Neural progenitor cell (in vitro differentiated cells): ENCODE measurements at regions not wholly inside any gene's neighbourhood (a gene's known extent, or its start where the extent isn't known, plus 50 kb on each side); places are given as distances from the start of the nearest gene placed in this dataset.

ENCODE experiments used
- DNase-seq: peaks from one replicate; pipeline ENCODE4 v3.0.0-alpha.2; 2016; ENCODE audit warnings: low spot score
- H2AFZ ChIP-seq: fragments of 200-600 bp; sonication (generic); replicated peaks from 2 replicates; pipeline ENCODE4 v1.6.1; 2016; ENCODE audit warnings: antibody characterized with exemption
- H3F3A ChIP-seq: fragments of 200-600 bp; sonication (generic); 2 replicates; pipeline ENCODE4 v1.6.1; 2016; ENCODE audit warnings: antibody characterized with exemption, low read depth
- H3K27ac ChIP-seq: fragments of 200-600 bp; sonication (generic); 2 replicates; pipeline ENCODE4 v1.5.1; 2016; ENCODE audit warnings: mild to moderate bottlenecking
- H3K27me3 ChIP-seq: fragments of 200-600 bp; sonication (generic); 2 replicates; pipeline ENCODE4 v1.6.1; 2016; ENCODE audit warnings: mild to moderate bottlenecking, moderate library complexity
- H3K36me3 ChIP-seq: fragments of 200-600 bp; sonication (generic); 2 replicates; pipeline ENCODE4 v1.5.1; 2016
- H3K4me1 ChIP-seq: fragments of 200-600 bp; sonication (generic); 2 replicates; pipeline ENCODE4 v1.6.1; 2016; ENCODE audit warnings: mixed run types
- H3K4me2 ChIP-seq: fragments of 200-600 bp; sonication (generic); 2 replicates; pipeline ENCODE4 v1.6.1; 2016
- H3K4me3 ChIP-seq: fragments of 200-600 bp; sonication (generic); 2 replicates; pipeline ENCODE4 v1.5.1; 2016
- H3K79me2 ChIP-seq: fragments of 200-600 bp; sonication (generic); 2 replicates; pipeline ENCODE4 v1.6.1; 2016; ENCODE audit warnings: low read depth
- H3K9ac ChIP-seq: fragments of 200-600 bp; sonication (generic); 2 replicates; pipeline ENCODE4 v1.6.1; 2016
- H3K9me3 ChIP-seq: fragments of 200-600 bp; sonication (generic); 2 replicates; pipeline ENCODE4 v1.5.1; 2016; ENCODE audit warnings: low read depth
- H4K20me1 ChIP-seq: fragments of 200-600 bp; sonication (generic); 2 replicates; pipeline ENCODE4 v1.6.1; 2016; ENCODE audit warnings: low read depth
- H3K27ac Mint-ChIP-seq: 3 replicates; pipeline ENCODE4 v1.8.0; 2021; ENCODE audit warnings: mixed read lengths
- H3K27me3 Mint-ChIP-seq: 2 replicates; pipeline ENCODE4 v1.8.0; 2022; ENCODE audit warnings: low read depth, mild to moderate bottlenecking, inconsistent platforms, moderate library complexity, mixed read lengths; ENCODE audit not compliant: insufficient read depth
- H3K36me3 Mint-ChIP-seq: 3 replicates; pipeline ENCODE4 v1.8.0; 2021; ENCODE audit warnings: mixed read lengths
- H3K4me1 Mint-ChIP-seq: 3 replicates; pipeline ENCODE4 v1.8.0; 2021; ENCODE audit warnings: mixed read lengths
- H3K4me3 Mint-ChIP-seq: 3 replicates; pipeline ENCODE4 v1.8.0; 2021; ENCODE audit warnings: mild to moderate bottlenecking, moderate library complexity, mixed read lengths
- H3K9me3 Mint-ChIP-seq: 3 replicates; pipeline ENCODE4 v1.8.0; 2020; ENCODE audit warnings: mixed read lengths
- EZH2 ChIP-seq: fragments of 200-600 bp; sonication (generic); IDR thresholded peaks from 2 replicates; pipeline ENCODE4 v1.6.1; 2017; ENCODE audit warnings: antibody characterized with exemption, mild to moderate bottlenecking, moderate library complexity
- EZH2phosphoT487 ChIP-seq: fragments of 200-600 bp; sonication (generic); IDR thresholded peaks from 2 replicates; pipeline ENCODE4 v1.6.1; 2017; ENCODE audit warnings: antibody characterized with exemption
- TF ChIP-seq, protein P1 (sequence below): fragments of 200-600 bp; sonication (generic); IDR thresholded peaks from 2 replicates; pipeline ENCODE4 v1.5.1; 2017; ENCODE audit warnings: antibody characterized with exemption, mild to moderate bottlenecking

DNA sequence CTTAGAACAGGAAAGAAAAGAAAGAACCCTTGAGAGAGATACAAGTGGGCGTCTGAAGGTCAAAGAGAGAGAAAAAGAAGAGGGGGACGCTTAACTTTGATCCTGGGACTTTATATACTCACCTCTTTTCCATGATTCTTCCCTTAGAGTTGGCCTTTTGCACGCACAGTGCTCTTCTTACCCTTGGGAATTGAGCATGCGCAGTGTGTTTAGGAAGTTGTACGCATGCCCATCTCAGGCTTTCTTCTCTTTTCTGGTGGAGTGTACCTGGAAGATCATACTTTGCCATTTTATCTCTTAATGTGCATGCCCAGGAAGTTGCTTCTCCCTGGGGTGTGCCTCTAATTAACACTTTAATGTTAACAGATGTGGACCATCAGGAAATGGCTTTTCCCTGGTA, 229.6 kb upstream of the ANO3 start:
- no peak overlapping the region for H3K27ac Mint-ChIP-seq

DNA sequence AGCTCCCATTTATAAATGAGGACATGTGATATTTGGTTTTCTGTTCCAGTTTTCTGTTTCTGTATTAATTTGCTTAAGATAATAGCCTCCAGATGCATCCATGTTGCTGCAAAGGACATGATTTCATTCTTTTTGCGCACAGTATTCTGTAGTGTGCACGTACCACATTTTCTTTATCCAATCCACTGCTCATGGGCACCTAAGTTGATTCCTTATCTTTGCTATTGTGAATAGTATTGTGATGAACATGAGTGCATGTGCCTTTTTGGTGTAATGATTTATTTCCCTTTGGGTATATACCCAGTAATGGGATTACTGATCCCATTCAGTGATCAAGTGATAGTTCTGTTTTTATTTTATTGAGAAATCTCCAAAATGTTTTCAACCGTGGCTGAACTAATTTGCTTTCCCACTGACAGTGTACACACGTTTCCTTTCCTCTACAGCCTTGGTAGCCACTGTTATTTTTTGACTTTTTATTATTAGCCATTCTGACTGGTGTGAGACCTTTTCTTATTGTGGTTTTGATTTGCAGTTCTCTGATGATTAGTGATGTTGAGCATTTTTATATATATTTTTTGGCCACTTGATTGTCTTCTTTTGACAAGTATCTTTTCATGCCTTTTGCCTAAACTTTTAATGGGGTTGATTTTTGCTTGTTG, 226.0 kb upstream of the ANO3 start:
- DNase-seq, result no peak
- Histone ChIP-seq H3K4me3 (no peak overlapping the region), H2AFZ (no peak overlapping the region), H3K27me3 (no peaks in the 10 kb centered on the region), H3K9ac (no peak overlapping the region), H3K9me3 (no peaks in the 10 kb centered on the region), H3K27ac (no peak overlapping the region), H3K4me1 (peaks cover 2% of the 10 kb centered on the region), H3K79me2 (no peaks in the 10 kb centered on the region), H4K20me1 (no peaks in the 10 kb centered on the region), H3K4me2 (no peak overlapping the region), H3K36me3 (no peaks in the 10 kb centered on the region), H3F3A (no peaks in the 10 kb centered on the region)
- H3K36me3 Mint-ChIP-seq, result no peaks in the 10 kb centered on the region
- TF ChIP-seq EZH2phosphoT487 (no peak), EZH2 (no peak)
- TF ChIP-seq, protein P1, sequence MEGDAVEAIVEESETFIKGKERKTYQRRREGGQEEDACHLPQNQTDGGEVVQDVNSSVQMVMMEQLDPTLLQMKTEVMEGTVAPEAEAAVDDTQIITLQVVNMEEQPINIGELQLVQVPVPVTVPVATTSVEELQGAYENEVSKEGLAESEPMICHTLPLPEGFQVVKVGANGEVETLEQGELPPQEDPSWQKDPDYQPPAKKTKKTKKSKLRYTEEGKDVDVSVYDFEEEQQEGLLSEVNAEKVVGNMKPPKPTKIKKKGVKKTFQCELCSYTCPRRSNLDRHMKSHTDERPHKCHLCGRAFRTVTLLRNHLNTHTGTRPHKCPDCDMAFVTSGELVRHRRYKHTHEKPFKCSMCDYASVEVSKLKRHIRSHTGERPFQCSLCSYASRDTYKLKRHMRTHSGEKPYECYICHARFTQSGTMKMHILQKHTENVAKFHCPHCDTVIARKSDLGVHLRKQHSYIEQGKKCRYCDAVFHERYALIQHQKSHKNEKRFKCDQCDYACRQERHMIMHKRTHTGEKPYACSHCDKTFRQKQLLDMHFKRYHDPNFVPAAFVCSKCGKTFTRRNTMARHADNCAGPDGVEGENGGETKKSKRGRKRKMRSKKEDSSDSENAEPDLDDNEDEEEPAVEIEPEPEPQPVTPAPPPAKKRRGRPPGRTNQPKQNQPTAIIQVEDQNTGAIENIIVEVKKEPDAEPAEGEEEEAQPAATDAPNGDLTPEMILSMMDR, result no peak
- H3K4me3 Mint-ChIP-seq, result no peak overlapping the region
- H3K27ac Mint-ChIP-seq, result no peak overlapping the region
- peaks cover 5% of the 10 kb centered on the region for H3K4me1 Mint-ChIP-seq
- no peaks in the 10 kb centered on the region for H3K9me3 Mint-ChIP-seq
- no peaks in the 10 kb centered on the region for H3K27me3 Mint-ChIP-seq

More for the DNA sequence above, 229.6 kb upstream of the ANO3 start:
- H3F3A ChIP-seq, result no peaks in the 10 kb centered on the region
- DNase-seq, result no peak
- no peaks in the 10 kb centered on the region for H3K79me2 ChIP-seq
- H3K36me3 ChIP-seq, result no peaks in the 10 kb centered on the region
- Mint-ChIP-seq H3K36me3 (no peaks in the 10 kb centered on the region), H3K4me1 (no peaks in the 10 kb centered on the region), H3K27me3 (no peaks in the 10 kb centered on the region), H3K4me3 (no peak overlapping the region), H3K9me3 (no peaks in the 10 kb centered on the region)
- no peak overlapping the region for H3K4me2 ChIP-seq
- H3K4me1 ChIP-seq, result peaks cover 11% of the 10 kb centered on the region
- TF ChIP-seq EZH2, result no peak
- TF ChIP-seq EZH2phosphoT487, result no peak
- H2AFZ ChIP-seq, result no peak overlapping the region
- no peaks in the 10 kb centered on the region for H3K27me3 ChIP-seq
- H3K9ac ChIP-seq, result no peak overlapping the region
- H4K20me1 ChIP-seq, result no peaks in the 10 kb centered on the region
- H3K27ac ChIP-seq, result no peak overlapping the region
- no peaks in the 10 kb centered on the region for H3K9me3 ChIP-seq
- no peak overlapping the region for H3K4me3 ChIP-seq

DNA sequence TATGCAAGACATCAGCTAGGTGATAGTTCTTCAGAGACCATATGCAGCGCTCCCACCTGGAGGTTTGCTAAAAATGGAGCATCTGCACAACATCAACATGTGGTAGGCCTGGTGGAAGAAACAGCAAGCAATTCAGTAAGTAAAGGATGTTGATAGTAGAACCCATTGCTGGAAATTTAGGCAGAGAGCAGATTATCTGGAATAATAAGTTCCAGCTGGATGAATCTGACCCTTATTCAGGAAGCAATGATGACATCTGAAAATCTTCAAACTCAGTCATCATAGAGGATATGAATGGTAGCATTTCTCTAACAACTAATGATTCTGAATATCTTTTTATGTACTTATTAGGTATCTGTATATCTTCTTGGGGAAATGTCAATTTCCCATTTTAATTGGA, 225.2 kb upstream of the ANO3 start:
- TF ChIP-seq, protein P1, result no peak
- TF ChIP-seq EZH2phosphoT487 (no peak), EZH2 (no peak)
- H3K36me3 ChIP-seq, result no peaks in the 10 kb centered on the region
- no peak overlapping the region for H3K27ac ChIP-seq
- no peaks in the 10 kb centered on the region for H3K9me3 Mint-ChIP-seq
- no peak overlapping the region for H3K4me3 ChIP-seq
- H3K27me3 Mint-ChIP-seq, result no peaks in the 10 kb centered on the region
- H3K4me3 Mint-ChIP-seq, result no peak overlapping the region
- H3K27ac Mint-ChIP-seq, result no peak overlapping the region
- DNase-seq, result no peak
- H3K36me3 Mint-ChIP-seq, result no peaks in the 10 kb centered on the region
- no peak overlapping the region for H3K4me2 ChIP-seq
- H3K4me1 ChIP-seq, result peaks cover 2% of the 10 kb centered on the region
- H3K4me1 Mint-ChIP-seq, result peaks cover 5% of the 10 kb centered on the region
- no peaks in the 10 kb centered on the region for H4K20me1 ChIP-seq
- no peaks in the 10 kb centered on the region for H3K79me2 ChIP-seq
- H3F3A ChIP-seq, result no peaks in the 10 kb centered on the region
- H3K9me3 ChIP-seq, result no peaks in the 10 kb centered on the region
- H3K9ac ChIP-seq, result no peak overlapping the region
- no peaks in the 10 kb centered on the region for H3K27me3 ChIP-seq
- no peak overlapping the region for H2AFZ ChIP-seq

DNA sequence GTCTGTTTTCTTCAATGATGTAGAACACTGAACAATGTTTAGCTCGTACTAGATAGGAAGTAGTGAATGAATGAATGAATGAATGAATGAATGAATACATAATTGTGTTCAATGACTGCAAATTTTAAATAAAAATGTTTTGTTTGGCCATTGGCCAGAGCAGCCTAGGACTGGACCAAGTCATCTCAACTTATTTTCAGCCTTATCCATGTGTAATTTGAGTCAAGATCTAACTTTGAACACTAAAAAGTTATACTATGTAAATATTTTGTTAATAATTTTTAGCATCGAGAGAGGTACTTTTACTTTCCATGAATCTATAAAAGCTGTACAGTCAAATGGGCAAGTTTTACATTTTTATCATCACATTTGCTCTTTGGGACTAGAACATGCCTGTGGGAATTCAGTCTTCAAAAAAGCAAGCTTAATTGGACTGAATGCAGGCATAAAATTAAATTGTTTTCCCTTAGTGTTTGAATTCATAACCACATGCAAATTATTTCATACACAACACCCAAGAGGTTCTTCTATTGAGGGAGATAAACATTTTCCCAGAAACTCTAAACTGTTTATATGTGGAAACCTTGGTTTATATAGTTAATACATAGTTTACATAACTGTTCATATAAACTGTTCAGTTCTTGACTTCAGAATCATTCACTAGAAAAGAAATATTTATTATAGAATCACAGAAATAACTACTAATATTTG, 222.1 kb upstream of the ANO3 start:
- Histone ChIP-seq H3K4me3 (no peak overlapping the region), H2AFZ (no peak overlapping the region), H3K9ac (no peak overlapping the region), H3K9me3 (no peaks in the 10 kb centered on the region), H4K20me1 (no peaks in the 10 kb centered on the region), H3K27me3 (no peaks in the 10 kb centered on the region), H3K4me1 (peaks cover 2% of the 10 kb centered on the region), H3K27ac (no peak overlapping the region), H3K4me2 (no peak overlapping the region), H3K79me2 (no peaks in the 10 kb centered on the region), H3F3A (no peaks in the 10 kb centered on the region), H3K36me3 (no peaks in the 10 kb centered on the region)
- DNase-seq, result no peak
- TF ChIP-seq EZH2phosphoT487 (no peak), EZH2 (no peak)
- TF ChIP-seq, protein P1, result no peak
- H3K36me3 Mint-ChIP-seq, result peaks cover 1% of the 10 kb centered on the region
- H3K4me1 Mint-ChIP-seq, result peaks cover 5% of the 10 kb centered on the region
- H3K27me3 Mint-ChIP-seq, result peaks cover 3% of the 10 kb centered on the region
- H3K27ac Mint-ChIP-seq, result no peak overlapping the region
- H3K4me3 Mint-ChIP-seq, result no peak overlapping the region
- peaks cover 6% of the 10 kb centered on the region for H3K9me3 Mint-ChIP-seq
